Neural cell (in vitro differentiated cells): ENCODE measurements at regions not wholly inside any gene's neighbourhood (a gene's known extent, or its start where the extent isn't known, plus 50 kb on each side); places are given as distances from the start of the nearest gene placed in this dataset.

ENCODE experiments used
- H2AFZ ChIP-seq: fragments of 200-600, 300-800 bp; sonication (generic), shearing (Covaris generic); 2 replicates; pipeline ENCODE4 v1.6.0; 2014; ENCODE audit warnings: low read depth, mild to moderate bottlenecking, antibody characterized with exemption, low read length, moderate library complexity
- H3F3A ChIP-seq: fragments of 200-600 bp; shearing (Covaris generic); 2 replicates; pipeline ENCODE4 v1.6.1; 2016; ENCODE audit warnings: mild to moderate bottlenecking, moderate library complexity, mixed read lengths, antibody characterized with exemption, low read length; ENCODE audit not compliant: insufficient read depth, poor library complexity, severe bottlenecking
- H3K27ac ChIP-seq: fragments of 200-600, 300-800 bp; sonication (generic), shearing (Covaris generic); 2 replicates; pipeline ENCODE4 v1.5.1; 2014; ENCODE audit warnings: mild to moderate bottlenecking, low read length, moderate library complexity
- H3K27me3 ChIP-seq: fragments of 300-800, 200-600 bp; sonication (generic), shearing (Covaris generic); 2 replicates; pipeline ENCODE4 v1.6.0; 2014; ENCODE audit warnings: mild to moderate bottlenecking, low read depth, low read length, moderate library complexity; ENCODE audit not compliant: insufficient read depth
- H3K36me3 ChIP-seq: fragments of 300-800, 200-600 bp; sonication (generic), shearing (Covaris generic); 2 replicates; pipeline ENCODE4 v1.5.1; 2014; ENCODE audit warnings: mild to moderate bottlenecking, antibody characterized with exemption, low read length, moderate library complexity; ENCODE audit not compliant: insufficient read depth
- H3K4me2 ChIP-seq: fragments of 300-800, 200-600 bp; sonication (generic), shearing (Covaris generic); 2 replicates; pipeline ENCODE4 v1.6.0; 2014; ENCODE audit warnings: mild to moderate bottlenecking, low read length
- H3K4me3 ChIP-seq: fragments of 300-800, 200-600 bp; sonication (generic), shearing (Covaris generic); 2 replicates; pipeline ENCODE4 v1.5.1; 2014; ENCODE audit warnings: mild to moderate bottlenecking, low read length, moderate library complexity
- H3K79me2 ChIP-seq: fragments of 200-600 bp; shearing (Covaris generic); replicated peaks from 2 replicates; pipeline ENCODE4 v1.6.0; 2014; ENCODE audit warnings: mild to moderate bottlenecking, low read length, moderate library complexity; ENCODE audit not compliant: insufficient read depth
- H3K9ac ChIP-seq: fragments of 300-800, 200-600 bp; sonication (generic), shearing (Covaris generic); 2 replicates; pipeline ENCODE4 v1.6.1; 2016; ENCODE audit warnings: mild to moderate bottlenecking, low read length, mixed read lengths
- H3K9me2 ChIP-seq: fragments of 200-600 bp; shearing (Covaris generic); 2 replicates; pipeline ENCODE4 v1.6.1; 2016; ENCODE audit warnings: mild to moderate bottlenecking, low read length, mixed read lengths; ENCODE audit not compliant: insufficient read depth
- H3K9me3 ChIP-seq: fragments of 200-600, 300-800 bp; sonication (generic), shearing (Covaris generic); 2 replicates; pipeline ENCODE4 v1.6.1; 2016; ENCODE audit warnings: mild to moderate bottlenecking, mixed run types, low read length, moderate library complexity, mixed read lengths
- H4K20me1 ChIP-seq: fragments of 200-600 bp; shearing (Covaris generic); 2 replicates; pipeline ENCODE4 v1.6.1; 2016; ENCODE audit warnings: mild to moderate bottlenecking, mixed run types; ENCODE audit not compliant: insufficient read depth
- EP300 ChIP-seq: fragments of 450-650 bp; conservative IDR thresholded peaks from 2 replicates; pipeline ENCODE4 v1.6.1; 2014; ENCODE audit warnings: antibody characterized with exemption, mild to moderate bottlenecking, moderate library complexity; ENCODE audit not compliant: poor library complexity, severe bottlenecking
- EZH2 ChIP-seq: fragments of 200-600, 300-800 bp; shearing (Covaris generic), sonication (generic); IDR thresholded peaks from 2 replicates; pipeline ENCODE4 v1.6.1; 2014; ENCODE audit warnings: antibody characterized with exemption, low read length, borderline replicate concordance, mild to moderate bottlenecking; ENCODE audit not compliant: insufficient read depth, poor library complexity, severe bottlenecking
- MXI1 ChIP-seq: fragments of 450-650 bp; conservative IDR thresholded peaks from 2 replicates; pipeline ENCODE4 v1.6.1; 2014; ENCODE audit warnings: antibody characterized with exemption, mild to moderate bottlenecking; ENCODE audit not compliant: poor library complexity, severe bottlenecking
- POLR2AphosphoS5 ChIP-seq: IDR thresholded peaks from 2 replicates; pipeline ENCODE4 v1.6.1; 2012
- RAD21 ChIP-seq: fragments of 450-650 bp; conservative IDR thresholded peaks from 2 replicates; pipeline ENCODE4 v1.6.1; 2014; ENCODE audit warnings: antibody characterized with exemption, mild to moderate bottlenecking, moderate library complexity
- SMC3 ChIP-seq: fragments of 450-650 bp; conservative IDR thresholded peaks from 2 replicates; pipeline ENCODE4 v1.6.1; 2014; ENCODE audit warnings: antibody characterized with exemption, mild to moderate bottlenecking, moderate library complexity; ENCODE audit not compliant: poor library complexity
- TAF1 ChIP-seq: IDR thresholded peaks from 2 replicates; pipeline ENCODE4 v1.6.1; 2012; ENCODE audit warnings: low read depth
- TF ChIP-seq, protein P1 (sequence below): IDR thresholded peaks from 2 replicates; pipeline ENCODE4 v1.6.1; 2012; ENCODE audit warnings: borderline replicate concordance
- TF ChIP-seq, protein P2 (sequence below): fragments of 450-650 bp; IDR thresholded peaks from 2 replicates; pipeline ENCODE4 v1.5.1; 2014; ENCODE audit warnings: antibody characterized with exemption, mild to moderate bottlenecking, moderate library complexity; ENCODE audit not compliant: poor library complexity, severe bottlenecking

DNA sequence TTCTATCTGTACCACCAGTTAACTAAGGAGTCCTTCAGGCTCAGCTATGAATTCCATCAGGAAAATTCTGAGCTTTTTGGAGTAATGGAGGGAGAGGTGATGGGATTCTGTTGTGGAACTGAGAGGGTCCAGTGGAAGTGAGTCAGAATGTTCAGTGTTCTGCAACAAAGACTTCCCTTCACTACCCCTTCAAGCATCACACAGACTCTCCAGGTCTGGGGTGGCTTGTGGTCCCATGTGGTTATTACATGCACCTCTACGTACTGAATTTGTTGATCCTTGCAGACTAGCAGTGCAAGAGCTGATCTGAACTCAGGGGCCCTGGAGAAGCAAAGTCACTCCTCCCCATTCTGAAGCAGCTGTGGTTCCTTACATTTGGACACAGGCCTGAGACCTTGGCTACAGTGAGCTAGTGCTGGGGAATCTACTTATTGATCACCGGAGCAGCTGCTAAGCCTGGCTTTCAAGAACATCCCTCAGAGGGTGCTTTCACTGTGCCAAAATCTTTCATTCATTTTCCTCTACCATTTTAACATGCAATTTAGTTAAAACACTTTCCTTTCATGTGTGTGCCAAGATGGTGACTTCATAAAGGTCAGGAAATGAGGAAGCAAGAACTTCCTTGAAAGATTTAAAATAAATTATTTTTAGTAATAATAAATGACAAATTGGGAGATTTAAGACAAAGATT lies 75.0 kb upstream of the TNC start:
- H3F3A ChIP-seq, result no peaks in the 10 kb centered on the region
- H2AFZ ChIP-seq, result no peak overlapping the region
- no peaks in the 10 kb centered on the region for H3K36me3 ChIP-seq
- no peaks in the 10 kb centered on the region for H3K79me2 ChIP-seq
- H3K4me3 ChIP-seq, result no peak overlapping the region
- no peaks in the 10 kb centered on the region for H3K9me3 ChIP-seq
- H3K4me2 ChIP-seq, result no peak overlapping the region
- H4K20me1 ChIP-seq, result no peaks in the 10 kb centered on the region
- TF ChIP-seq MXI1 (no peak), POLR2AphosphoS5 (no peak), RAD21 (no peak), EP300 (no peak), SMC3 (no peak), EZH2 (no peak), TAF1 (no peak)
- TF ChIP-seq, protein P1, sequence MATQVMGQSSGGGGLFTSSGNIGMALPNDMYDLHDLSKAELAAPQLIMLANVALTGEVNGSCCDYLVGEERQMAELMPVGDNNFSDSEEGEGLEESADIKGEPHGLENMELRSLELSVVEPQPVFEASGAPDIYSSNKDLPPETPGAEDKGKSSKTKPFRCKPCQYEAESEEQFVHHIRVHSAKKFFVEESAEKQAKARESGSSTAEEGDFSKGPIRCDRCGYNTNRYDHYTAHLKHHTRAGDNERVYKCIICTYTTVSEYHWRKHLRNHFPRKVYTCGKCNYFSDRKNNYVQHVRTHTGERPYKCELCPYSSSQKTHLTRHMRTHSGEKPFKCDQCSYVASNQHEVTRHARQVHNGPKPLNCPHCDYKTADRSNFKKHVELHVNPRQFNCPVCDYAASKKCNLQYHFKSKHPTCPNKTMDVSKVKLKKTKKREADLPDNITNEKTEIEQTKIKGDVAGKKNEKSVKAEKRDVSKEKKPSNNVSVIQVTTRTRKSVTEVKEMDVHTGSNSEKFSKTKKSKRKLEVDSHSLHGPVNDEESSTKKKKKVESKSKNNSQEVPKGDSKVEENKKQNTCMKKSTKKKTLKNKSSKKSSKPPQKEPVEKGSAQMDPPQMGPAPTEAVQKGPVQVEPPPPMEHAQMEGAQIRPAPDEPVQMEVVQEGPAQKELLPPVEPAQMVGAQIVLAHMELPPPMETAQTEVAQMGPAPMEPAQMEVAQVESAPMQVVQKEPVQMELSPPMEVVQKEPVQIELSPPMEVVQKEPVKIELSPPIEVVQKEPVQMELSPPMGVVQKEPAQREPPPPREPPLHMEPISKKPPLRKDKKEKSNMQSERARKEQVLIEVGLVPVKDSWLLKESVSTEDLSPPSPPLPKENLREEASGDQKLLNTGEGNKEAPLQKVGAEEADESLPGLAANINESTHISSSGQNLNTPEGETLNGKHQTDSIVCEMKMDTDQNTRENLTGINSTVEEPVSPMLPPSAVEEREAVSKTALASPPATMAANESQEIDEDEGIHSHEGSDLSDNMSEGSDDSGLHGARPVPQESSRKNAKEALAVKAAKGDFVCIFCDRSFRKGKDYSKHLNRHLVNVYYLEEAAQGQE, result no peak
- TF ChIP-seq, protein P2, sequence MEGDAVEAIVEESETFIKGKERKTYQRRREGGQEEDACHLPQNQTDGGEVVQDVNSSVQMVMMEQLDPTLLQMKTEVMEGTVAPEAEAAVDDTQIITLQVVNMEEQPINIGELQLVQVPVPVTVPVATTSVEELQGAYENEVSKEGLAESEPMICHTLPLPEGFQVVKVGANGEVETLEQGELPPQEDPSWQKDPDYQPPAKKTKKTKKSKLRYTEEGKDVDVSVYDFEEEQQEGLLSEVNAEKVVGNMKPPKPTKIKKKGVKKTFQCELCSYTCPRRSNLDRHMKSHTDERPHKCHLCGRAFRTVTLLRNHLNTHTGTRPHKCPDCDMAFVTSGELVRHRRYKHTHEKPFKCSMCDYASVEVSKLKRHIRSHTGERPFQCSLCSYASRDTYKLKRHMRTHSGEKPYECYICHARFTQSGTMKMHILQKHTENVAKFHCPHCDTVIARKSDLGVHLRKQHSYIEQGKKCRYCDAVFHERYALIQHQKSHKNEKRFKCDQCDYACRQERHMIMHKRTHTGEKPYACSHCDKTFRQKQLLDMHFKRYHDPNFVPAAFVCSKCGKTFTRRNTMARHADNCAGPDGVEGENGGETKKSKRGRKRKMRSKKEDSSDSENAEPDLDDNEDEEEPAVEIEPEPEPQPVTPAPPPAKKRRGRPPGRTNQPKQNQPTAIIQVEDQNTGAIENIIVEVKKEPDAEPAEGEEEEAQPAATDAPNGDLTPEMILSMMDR, result no peak
- H3K27me3 ChIP-seq, result no peaks in the 10 kb centered on the region
- H3K9me2 ChIP-seq, result no peaks in the 10 kb centered on the region
- H3K27ac ChIP-seq, result no peak overlapping the region
- no peak overlapping the region for H3K9ac ChIP-seq

DNA sequence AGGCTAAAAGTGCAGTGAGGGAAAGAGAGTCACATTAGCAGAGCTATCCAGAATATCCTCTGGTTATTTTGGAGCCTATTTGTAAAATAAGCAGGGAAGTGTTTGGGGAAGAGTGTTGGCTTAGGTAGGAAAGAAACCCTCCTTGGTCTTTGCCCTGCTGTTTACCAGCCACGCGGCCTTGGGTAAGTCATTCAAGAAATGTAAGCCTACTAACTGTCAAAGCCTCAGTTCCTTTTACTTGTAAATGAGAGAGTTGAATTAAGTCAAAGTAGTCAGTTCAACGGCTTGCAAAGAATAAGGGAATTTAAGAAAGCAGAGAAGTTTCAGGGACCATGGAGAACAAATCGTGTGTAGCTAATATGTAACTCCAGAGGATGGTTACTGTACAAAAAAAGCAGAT lies 75.8 kb upstream of the TNC start:
- Histone ChIP-seq H3K36me3 (no peaks in the 10 kb centered on the region), H2AFZ (no peak overlapping the region), H3K9ac (no peak overlapping the region), H3K27me3 (no peaks in the 10 kb centered on the region), H3K4me3 (no peak overlapping the region), H4K20me1 (no peaks in the 10 kb centered on the region), H3K9me3 (no peaks in the 10 kb centered on the region), H3F3A (no peaks in the 10 kb centered on the region), H3K4me2 (no peak overlapping the region), H3K27ac (no peak overlapping the region), H3K79me2 (no peaks in the 10 kb centered on the region), H3K9me2 (no peaks in the 10 kb centered on the region)
- TF ChIP-seq MXI1 (no peak), EZH2 (no peak), EP300 (no peak), SMC3 (no peak), POLR2AphosphoS5 (no peak), TAF1 (no peak), RAD21 (no peak)
- TF ChIP-seq, protein P1, result no peak
- TF ChIP-seq, protein P2, result no peak
